GM19239 (cell line): ENCODE measurements at regions not wholly inside any gene's neighbourhood (a gene's known extent, or its start where the extent isn't known, plus 50 kb on each side); places are given as distances from the start of the nearest gene placed in this dataset.

Experiments
- DNase-seq: peaks from one replicate; pipeline ENCODE4 v3.0.0; 2011; ENCODE audit warnings: low spot score; ENCODE audit not compliant: insufficient read length
- FAIRE-seq: peaks from 2 replicates; lab custom pipeline; 2011; peaks lifted over from hg19 to GRCh38; lab: Jason Lieb, UNC

- no peak for DNase-seq
- no peak for FAIRE-seq
Measured at GRCh38 chr21:26747216-26747615, 98.0 kb downstream of the ADAMTS1 start.

GRCh38 chr21:26743524-26743923 is 101.7 kb downstream of the ADAMTS1 start:
- FAIRE-seq = no peak
- DNase-seq = no peak

GRCh38 chr21:26739189-26739588 is 106.0 kb downstream of the ADAMTS1 start:
- no peak for DNase-seq
- no peak for FAIRE-seq

GRCh38 chr21:26736449-26736848 is 108.8 kb downstream of the ADAMTS1 start:
- FAIRE-seq (no peak), DNase-seq (no peak)

GRCh38 chr21:26732432-26733221 is 112.6 kb downstream of the ADAMTS1 start:
- FAIRE-seq = no peak
- DNase-seq = no peak

- DNase-seq = no peak
- FAIRE-seq = no peak
Measured at GRCh38 chr21:26719750-26720149, 125.5 kb downstream of the ADAMTS1 start.

- FAIRE-seq = no peak
- DNase-seq = no peak
Measured at GRCh38 chr21:26717146-26717739, 128.0 kb downstream of the ADAMTS1 start.

GRCh38 chr21:26715878-26716506 is 129.2 kb downstream of the ADAMTS1 start:
- FAIRE-seq = no peak
- DNase-seq = peak; percentile 13

GRCh38 chr21:26715116-26715515 is 130.1 kb downstream of the ADAMTS1 start:
- FAIRE-seq = no peak
- no peak for DNase-seq

- DNase-seq (no peak), FAIRE-seq (no peak)
Measured at GRCh38 chr21:26710155-26710554, 135.1 kb downstream of the ADAMTS1 start.

GRCh38 chr21:26709090-26709489 is 136.0 kb upstream of the CYYR1 start:
- DNase-seq (no peak), FAIRE-seq (no peak)

- no peak for FAIRE-seq
Measured at GRCh38 chr21:26708223-26708800, 135.2 kb upstream of the CYYR1 start.

GRCh38 chr21:26707246-26707645 is 134.2 kb upstream of the CYYR1 start:
- DNase-seq = no peak
- no peak for FAIRE-seq

More at GRCh38 chr21:26708223-26708800, 135.2 kb upstream of the CYYR1 start:
- no peak for DNase-seq

GRCh38 chr21:26698416-26698815 is 125.3 kb upstream of the CYYR1 start:
- DNase-seq (no peak), FAIRE-seq (no peak)

- FAIRE-seq (no peak), DNase-seq (no peak)
Measured at GRCh38 chr21:26691416-26691815, 118.3 kb upstream of the CYYR1 start.

- FAIRE-seq (no peak), DNase-seq (no peak)
Measured at GRCh38 chr21:26686705-26687104, 113.6 kb upstream of the CYYR1 start.

- DNase-seq = peak; percentile 6
- FAIRE-seq = no peak
Measured at GRCh38 chr21:26686278-26686677, 113.2 kb upstream of the CYYR1 start.

- no peak for FAIRE-seq
- no peak for DNase-seq
Measured at GRCh38 chr21:26684889-26685288, 111.8 kb upstream of the CYYR1 start.

GRCh38 chr21:26683996-26684395 is 110.9 kb upstream of the CYYR1 start:
- no peak for FAIRE-seq
- no peak for DNase-seq

GRCh38 chr21:26679284-26679683 is 106.2 kb upstream of the CYYR1 start:
- no peak for DNase-seq
- FAIRE-seq = no peak

- DNase-seq (no peak), FAIRE-seq (no peak)
Measured at GRCh38 chr21:26674323-26674722, 101.2 kb upstream of the CYYR1 start.
